ENCODE measurements at regions not wholly inside any gene's neighbourhood (a gene's known extent, or its start where the extent isn't known, plus 50 kb on each side); places are given as distances from the start of the nearest gene placed in this dataset.
"Not testable (repeated sequence)": the region's sequence is repeated elsewhere in the genome, so short reads cannot be mapped to it uniquely, and the experiment has no call there.

- no peak for DNase-seq
Measured at GRCh38 chrX:127457161-127457560, 595.0 kb downstream of the ACTRT1 start.

GRCh38 chrX:127439676-127440075 is 612.5 kb downstream of the ACTRT1 start:
- no peak for DNase-seq

GRCh38 chrX:127405946-127406345 is 586.4 kb downstream of the PRR32 start:
- DNase-seq, result no peak

GRCh38 chrX:127404161-127404560 is 584.6 kb downstream of the PRR32 start:
- DNase-seq, result no peak

GRCh38 chrX:127400231-127400630 is 580.7 kb downstream of the PRR32 start:
- DNase-seq, result not testable (repeated sequence)

- no peak for DNase-seq
Measured at GRCh38 chrX:127390316-127390715, 570.8 kb downstream of the PRR32 start.

- no peak for DNase-seq
Measured at GRCh38 chrX:127389900-127390299, 570.4 kb downstream of the PRR32 start.

All from amygdala (tissue), 56 donors.